ENCODE measurements at regions not wholly inside any gene's neighbourhood (a gene's known extent, or its start where the extent isn't known, plus 50 kb on each side); places are given as distances from the start of the nearest gene placed in this dataset.
"Not testable (repeated sequence)": the region's sequence is repeated elsewhere in the genome, so short reads cannot be mapped to it uniquely, and the experiment has no call there.

DNA sequence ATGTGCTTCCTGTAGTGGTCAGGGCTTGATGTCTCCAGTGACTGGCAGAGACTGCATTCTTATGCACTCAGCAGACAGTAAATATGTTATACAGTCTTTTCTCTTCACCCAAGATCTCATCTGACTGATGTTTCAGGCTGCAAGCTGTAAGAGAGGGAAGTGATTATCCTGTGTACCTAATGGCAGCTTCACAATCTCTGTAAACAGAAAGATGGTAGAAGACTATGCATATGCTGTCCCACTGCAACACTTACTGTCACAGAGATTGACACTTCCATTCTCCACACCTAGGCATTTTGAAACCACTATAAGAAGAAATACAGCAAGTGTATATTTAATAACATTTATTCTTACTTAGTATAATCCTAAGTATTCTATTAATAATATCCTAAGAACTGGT, 97.6 kb upstream of the ANXA1 start:
- DNase-seq (ENCODE audit: low read depth, low spot score), result no peak

DNA sequence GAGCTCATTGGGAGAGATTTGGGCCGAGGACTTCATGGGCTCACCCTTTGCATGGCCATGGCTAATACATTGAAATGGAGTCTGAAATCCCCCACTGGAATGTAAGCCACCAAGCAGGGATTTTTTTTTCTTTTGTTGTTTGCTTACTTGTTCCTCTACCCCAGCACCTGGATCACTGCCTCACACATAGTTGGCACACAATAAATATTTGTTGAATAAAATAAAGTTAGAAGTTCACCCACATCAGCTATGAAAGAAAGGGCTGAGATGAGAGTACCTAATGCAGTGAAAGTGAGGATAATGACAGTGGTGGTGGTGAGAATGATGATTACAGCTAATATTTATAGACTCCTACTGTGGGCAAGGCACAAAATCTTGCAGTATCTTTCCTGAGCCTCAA, 98.1 kb upstream of the ANXA1 start:
- DNase-seq (ENCODE audit: low read depth, low spot score), result no peak

DNA sequence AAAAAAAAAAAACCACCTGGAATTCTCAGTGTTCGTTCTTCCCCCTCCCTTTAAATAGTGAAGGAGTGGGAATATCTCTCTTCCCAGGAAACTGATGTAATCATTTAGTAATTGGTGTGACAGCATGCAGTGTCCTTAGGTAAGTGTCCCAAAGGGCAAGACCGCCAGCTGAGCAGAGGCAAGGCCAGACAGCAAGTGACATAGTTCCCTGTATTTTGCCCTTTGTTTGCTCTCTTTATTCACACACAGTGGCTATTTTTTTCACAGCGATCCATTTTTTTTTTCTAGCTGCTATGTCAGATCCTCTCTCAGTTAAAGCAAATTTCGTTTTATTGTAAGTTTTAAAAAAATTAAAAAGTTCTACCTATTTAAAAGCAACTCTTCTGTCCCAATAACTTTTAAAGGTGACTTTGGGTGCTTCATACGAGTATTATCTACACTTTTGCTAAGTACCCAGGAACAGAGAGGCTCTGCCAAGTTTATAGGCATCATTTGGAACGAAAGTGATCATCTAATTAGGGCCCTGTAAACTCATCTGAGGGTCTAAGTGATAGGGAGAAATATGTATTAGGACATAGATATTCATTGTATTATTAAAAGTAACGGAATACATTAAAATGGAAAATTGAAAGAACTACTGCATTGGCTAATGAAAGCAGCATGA, 98.2 kb upstream of the ALDH1A1 start:
- DNase-seq (ENCODE audit: low read depth, low spot score), result no peak

GRCh38 chr9:73050065-73050816, 97.4 kb upstream of the ALDH1A1 start:
- DNase-seq (ENCODE audit: low read depth, low spot score), result no peak

- no peak for DNase-seq (ENCODE audit: low read depth, low spot score)
Measured at GRCh38 chr9:73049280-73049679, 96.4 kb upstream of the ALDH1A1 start.

DNA sequence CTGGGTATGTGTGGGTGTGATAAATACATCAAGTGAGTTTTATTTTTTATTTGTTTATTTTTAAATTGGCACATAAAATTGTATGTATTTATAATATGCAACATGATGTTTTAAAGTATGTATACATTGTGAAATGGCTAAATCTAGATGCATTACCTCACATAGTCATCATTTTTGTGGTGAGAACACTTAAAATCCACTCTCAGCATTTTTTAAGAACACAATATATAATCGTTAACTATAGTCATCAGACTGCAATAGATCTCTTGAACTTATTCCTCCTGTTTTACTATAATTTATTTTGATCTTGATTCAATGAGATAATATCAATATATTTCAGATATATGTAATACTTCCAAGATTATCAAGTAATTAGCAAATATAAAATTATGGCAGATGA, 93.9 kb upstream of the ALDH1A1 start:
- no peak for DNase-seq (ENCODE audit: low read depth, low spot score)

DNA sequence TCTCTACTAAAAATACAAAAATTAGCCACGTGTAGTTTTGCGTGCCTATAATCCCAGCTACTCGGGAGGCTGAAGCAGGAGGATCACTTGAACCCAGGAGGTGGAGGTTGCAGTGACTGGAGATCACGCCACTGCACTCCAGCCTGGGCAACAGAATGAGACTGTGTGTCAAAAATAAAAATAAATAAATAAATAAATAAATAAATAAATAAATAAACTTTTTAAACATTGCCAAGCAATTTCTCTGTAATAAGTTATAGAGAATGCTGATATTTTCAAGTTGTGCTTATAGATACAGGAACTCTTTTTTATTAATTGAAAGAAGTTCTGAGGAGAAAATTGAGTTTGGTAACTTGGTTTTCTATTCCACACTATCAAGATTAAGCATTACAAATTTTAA, 91.9 kb upstream of the ALDH1A1 start:
- not testable (repeated sequence) for DNase-seq (ENCODE audit: low read depth, low spot score)

GRCh38 chr9:73042155-73042554, 89.3 kb upstream of the ALDH1A1 start:
- DNase-seq (ENCODE audit: low read depth, low spot score), result no peak

DNA sequence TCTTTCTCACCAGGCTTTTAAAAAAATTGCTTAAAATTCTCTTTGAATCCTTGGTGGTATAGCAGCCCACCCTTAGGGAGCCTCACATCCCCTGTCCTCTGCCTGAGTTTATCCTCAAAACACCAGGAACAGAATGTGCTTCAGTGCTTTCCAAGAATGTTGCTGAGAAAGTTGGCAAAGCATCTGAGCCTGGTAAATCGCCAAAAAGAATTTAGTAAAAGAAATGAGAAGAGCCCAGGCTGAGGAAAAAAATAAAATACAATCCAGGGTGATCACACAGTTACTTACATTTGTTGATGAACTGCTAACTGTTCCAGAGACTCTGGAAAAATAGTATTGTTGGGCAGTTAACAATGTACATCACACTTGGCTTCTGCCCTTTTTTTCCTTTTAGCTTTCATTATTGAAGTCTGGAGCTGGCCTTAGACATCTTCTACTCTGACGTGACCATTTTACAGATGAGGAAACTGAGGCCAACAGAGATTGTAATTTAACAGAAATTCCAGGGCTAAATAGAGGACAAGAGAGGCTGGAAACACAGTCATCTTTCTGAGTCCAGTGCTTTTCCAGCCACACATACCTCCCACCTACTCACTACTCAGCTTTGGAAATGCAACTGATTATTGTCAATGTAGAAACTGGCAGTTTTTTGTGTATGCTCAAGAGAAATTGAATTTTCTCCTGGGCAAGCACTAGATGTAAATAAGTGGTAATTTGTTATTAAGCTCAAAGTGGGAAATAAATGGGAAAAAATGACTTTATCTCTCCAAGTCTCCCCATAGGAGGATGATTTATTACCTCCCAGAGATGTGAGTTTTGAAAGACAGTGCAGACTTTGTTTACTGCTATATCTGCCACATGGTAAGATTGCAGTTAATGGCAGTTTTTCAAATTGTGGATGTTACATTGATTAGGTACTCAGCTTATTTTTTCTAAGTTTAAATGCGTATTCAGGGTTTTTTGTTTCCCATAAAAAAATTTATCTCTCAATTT, 86.7 kb upstream of the ALDH1A1 start:
- DNase-seq (ENCODE audit: low read depth, low spot score), result no peak

GRCh38 chr9:73038613-73039012, 85.8 kb upstream of the ALDH1A1 start:
- peak; percentile 92 for DNase-seq (ENCODE audit: low read depth, low spot score)

- no peak for DNase-seq (ENCODE audit: low read depth, low spot score)
Measured at GRCh38 chr9:73038089-73038509, 85.2 kb upstream of the ALDH1A1 start.

DNA sequence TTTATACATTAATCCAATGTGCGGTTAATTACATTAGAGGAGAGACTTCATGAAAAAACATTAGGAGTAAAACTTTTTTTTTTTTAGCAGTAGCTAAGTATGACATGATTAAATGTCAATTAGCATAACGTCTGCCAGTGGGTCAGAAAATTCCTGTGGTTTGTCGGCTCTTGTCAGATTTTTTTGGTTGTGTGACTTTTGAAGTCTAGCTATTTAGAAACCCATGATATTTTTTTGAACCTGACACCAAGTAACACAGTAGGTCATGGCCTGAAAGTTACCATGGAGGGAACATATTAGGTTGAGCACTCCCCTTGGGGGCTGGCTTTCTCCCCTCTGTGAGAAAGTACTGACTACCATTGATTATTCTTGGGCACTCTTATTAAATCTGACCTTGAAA, 84.8 kb upstream of the ALDH1A1 start:
- DNase-seq (ENCODE audit: low read depth, low spot score), result no peak

DNA sequence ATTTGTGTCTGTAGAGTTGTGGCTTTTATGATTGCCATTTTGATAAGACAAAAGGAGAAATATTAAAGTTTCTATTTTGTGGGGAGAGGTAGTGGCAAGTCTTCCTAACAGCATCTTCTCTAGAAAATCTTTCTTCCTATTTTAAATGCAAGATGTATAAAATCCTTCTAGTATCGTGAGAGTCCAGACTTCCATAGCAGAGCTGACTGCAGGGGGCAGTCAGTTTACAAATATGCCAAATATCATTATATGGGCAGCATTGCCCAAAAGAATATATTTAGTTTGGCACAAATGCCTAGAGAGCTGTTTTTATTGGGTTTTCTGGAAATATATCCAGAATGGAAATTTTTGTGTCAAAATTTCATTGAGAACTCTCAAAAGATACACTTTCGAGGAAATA, 82.1 kb upstream of the ALDH1A1 start:
- DNase-seq (ENCODE audit: low read depth, low spot score), result no peak

DNA sequence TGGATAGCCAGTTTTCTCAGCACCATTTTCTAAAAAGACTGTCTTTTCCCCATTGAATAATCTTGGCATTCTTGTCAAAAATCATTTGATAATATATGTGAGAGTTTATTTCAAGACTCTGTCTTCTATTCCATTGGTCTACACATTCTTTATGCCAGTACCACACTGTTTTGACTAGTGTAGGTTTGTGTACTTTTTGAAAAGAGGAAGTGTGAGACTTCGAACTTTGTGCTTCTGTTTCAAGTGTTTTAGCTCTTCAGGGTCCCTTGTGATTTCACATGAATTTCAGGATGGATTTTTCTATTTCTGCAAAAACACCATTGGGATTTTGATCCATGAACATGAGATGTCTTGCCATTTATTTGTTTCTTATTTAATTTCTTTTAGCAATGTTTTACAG, 78.5 kb upstream of the ALDH1A1 start:
- no peak for DNase-seq (ENCODE audit: low read depth, low spot score)

GRCh38 chr9:73030370-73031030, 77.6 kb upstream of the ALDH1A1 start:
- DNase-seq (ENCODE audit: low read depth, low spot score), result no peak

GRCh38 chr9:73029346-73029745, 76.5 kb upstream of the ALDH1A1 start:
- no peak for DNase-seq (ENCODE audit: low read depth, low spot score)

- DNase-seq (ENCODE audit: low read depth, low spot score), result no peak
Measured at GRCh38 chr9:73026375-73026774, 73.5 kb upstream of the ALDH1A1 start.

DNA sequence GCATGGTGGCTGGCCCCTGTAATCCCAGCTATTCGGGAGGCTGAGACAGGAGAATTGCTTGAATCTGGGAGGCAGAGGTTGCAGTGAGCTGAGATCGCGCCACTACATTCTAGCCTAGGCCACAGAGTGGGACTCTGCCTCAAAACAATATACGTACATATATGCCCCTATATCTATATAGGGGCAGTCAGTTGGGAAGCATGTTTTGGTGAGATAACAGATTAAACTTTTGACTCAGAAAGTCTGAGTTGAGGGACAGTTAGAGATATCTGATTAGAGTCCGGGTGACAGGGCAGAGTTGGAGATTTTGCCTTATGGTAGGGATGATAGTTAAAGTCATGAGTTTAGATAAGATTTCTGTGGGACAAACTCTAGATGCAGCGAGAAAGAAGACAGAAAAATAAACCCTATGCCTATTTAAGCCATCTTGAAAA, 71.8 kb upstream of the ALDH1A1 start:
- no peak for DNase-seq (ENCODE audit: low read depth, low spot score)

GRCh38 chr9:73023025-73023541, 70.2 kb upstream of the ALDH1A1 start:
- DNase-seq (ENCODE audit: low read depth, low spot score), result no peak

DNA sequence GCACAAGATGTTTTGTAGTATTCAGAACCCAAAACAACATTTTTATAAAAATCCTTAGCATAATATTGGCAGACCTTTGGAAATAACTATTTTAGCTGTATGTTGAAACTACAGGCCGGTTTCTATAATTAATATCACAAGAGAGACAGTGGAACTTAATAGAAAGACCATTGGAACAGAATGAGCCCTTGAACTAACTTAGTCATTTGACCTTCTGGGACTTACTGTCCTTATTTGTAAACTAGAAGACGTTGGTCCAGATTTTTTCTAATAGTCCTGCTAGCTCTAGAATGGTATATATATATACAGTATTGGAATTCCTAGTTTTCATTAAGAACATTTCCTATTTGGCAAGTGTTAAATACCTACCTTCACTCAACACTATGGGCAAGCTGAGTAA, 69.5 kb upstream of the ALDH1A1 start:
- DNase-seq (ENCODE audit: low read depth, low spot score), result no peak

DNA sequence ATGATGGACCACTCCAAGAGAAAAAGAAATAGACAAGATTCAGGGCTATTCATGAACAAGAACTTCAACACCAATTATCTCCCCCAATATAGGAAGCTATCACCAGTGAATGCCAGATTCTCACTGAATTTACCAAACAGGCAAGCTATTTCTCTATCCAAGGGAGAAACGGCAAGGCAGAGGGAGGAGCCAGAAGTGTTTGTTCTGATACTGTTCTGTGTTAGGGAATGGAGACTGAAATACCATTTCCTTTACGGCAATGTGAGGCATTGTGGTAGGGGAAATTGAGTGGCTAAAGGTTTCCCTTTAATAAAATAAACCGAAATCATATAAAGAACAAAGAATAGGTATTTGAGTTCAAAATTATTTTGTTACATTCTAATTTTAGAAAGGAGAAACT, 68.0 kb upstream of the ALDH1A1 start:
- DNase-seq (ENCODE audit: low read depth, low spot score), result no peak

Data from ELF-1 (cell line).